ENCODE measurements at regions not wholly inside any gene's neighbourhood (a gene's known extent, or its start where the extent isn't known, plus 50 kb on each side); places are given as distances from the start of the nearest gene placed in this dataset.
"Not testable (repeated sequence)": the region's sequence is repeated elsewhere in the genome, so short reads cannot be mapped to it uniquely, and the experiment has no call there.

- DNase-seq (no peak), ATAC-seq (no peak)
- H3K27me3 ChIP-seq, result no peaks in the 10 kb centered on the region
- H3K27ac ChIP-seq, result no peak overlapping the region
- no peaks in the 10 kb centered on the region for H3K36me3 ChIP-seq
- no peak for TF ChIP-seq POLR2A (IDR thresholded peaks at IDR 0.05)
- TF ChIP-seq, protein P1, sequence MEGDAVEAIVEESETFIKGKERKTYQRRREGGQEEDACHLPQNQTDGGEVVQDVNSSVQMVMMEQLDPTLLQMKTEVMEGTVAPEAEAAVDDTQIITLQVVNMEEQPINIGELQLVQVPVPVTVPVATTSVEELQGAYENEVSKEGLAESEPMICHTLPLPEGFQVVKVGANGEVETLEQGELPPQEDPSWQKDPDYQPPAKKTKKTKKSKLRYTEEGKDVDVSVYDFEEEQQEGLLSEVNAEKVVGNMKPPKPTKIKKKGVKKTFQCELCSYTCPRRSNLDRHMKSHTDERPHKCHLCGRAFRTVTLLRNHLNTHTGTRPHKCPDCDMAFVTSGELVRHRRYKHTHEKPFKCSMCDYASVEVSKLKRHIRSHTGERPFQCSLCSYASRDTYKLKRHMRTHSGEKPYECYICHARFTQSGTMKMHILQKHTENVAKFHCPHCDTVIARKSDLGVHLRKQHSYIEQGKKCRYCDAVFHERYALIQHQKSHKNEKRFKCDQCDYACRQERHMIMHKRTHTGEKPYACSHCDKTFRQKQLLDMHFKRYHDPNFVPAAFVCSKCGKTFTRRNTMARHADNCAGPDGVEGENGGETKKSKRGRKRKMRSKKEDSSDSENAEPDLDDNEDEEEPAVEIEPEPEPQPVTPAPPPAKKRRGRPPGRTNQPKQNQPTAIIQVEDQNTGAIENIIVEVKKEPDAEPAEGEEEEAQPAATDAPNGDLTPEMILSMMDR (IDR thresholded peaks at IDR 0.05 in 4 of 5, conservative IDR thresholded peaks at IDR 0.05 in 1 of 5), result no peak
- intact Hi-C loops (cut with DNase I; ENCODE audit: low total_unique reads), result no loop called here
- no peaks in the 10 kb centered on the region for H3K9me3 ChIP-seq
- in situ Hi-C loops (cut with MboI; ENCODE audit: low sequenced_read_pairs in 4 of 4), result no loop called here
- no peaks in the 10 kb centered on the region for H3K4me1 ChIP-seq
- H3K4me3 ChIP-seq, result no peak overlapping the region
These were observed 226.4 kb upstream of the ISL1 start for GRCh38 chr5:51156838-51157237.

GRCh38 chr5:51159164-51159563, 224.1 kb upstream of the ISL1 start:
- Histone ChIP-seq H3K9me3 (no peaks in the 10 kb centered on the region), H3K27me3 (no peaks in the 10 kb centered on the region), H3K36me3 (no peaks in the 10 kb centered on the region), H3K4me3 (no peak overlapping the region), H3K4me1 (no peaks in the 10 kb centered on the region), H3K27ac (no peak overlapping the region)
- in situ Hi-C loops (cut with MboI; ENCODE audit: low sequenced_read_pairs in 4 of 4) (no loop called here), intact Hi-C loops (cut with DNase I; ENCODE audit: low total_unique reads) (no loop called here)
- ATAC-seq, result no peak
- TF ChIP-seq POLR2A (IDR thresholded peaks at IDR 0.05), result no peak
- DNase-seq, result no peak

DNA sequence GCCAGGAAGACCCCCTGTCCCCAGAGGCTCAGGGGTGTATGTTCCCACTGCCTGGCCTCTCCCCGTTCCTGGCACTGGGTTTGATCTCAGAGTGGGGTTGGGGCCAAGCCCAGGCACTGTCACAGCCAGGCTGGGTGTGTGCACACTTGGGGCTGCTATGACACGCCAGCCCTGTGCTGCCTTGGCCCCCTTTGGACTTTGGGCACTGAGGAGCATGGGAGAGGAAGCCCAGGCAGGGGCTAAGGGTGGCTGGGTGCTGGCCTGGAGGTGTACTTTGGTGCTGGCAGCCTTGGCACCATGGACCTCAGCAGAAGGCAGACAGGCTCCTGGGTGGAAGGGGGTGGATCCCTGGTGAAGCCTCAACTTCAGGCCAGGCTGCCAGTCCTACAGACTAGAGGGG, 223.6 kb upstream of the ISL1 start:
- Histone ChIP-seq H3K4me3 (no peak overlapping the region), H3K4me1 (no peaks in the 10 kb centered on the region), H3K27ac (no peak overlapping the region), H3K36me3 (no peaks in the 10 kb centered on the region), H3K27me3 (no peaks in the 10 kb centered on the region), H3K9me3 (no peaks in the 10 kb centered on the region)
- no peak for TF ChIP-seq POLR2A (IDR thresholded peaks at IDR 0.05)
- TF ChIP-seq, protein P1 (IDR thresholded peaks at IDR 0.05 in 4 of 5, conservative IDR thresholded peaks at IDR 0.05 in 1 of 5), result no peak
- DNase-seq, result no peak
- ATAC-seq, result no peak
- intact Hi-C loops (cut with DNase I; ENCODE audit: low total_unique reads) (no loop called here), in situ Hi-C loops (cut with MboI; ENCODE audit: low sequenced_read_pairs in 4 of 4) (no loop called here)

GRCh38 chr5:51162245-51162644, 221.0 kb upstream of the ISL1 start:
- ATAC-seq, result no peak
- in situ Hi-C loops (cut with MboI; ENCODE audit: low sequenced_read_pairs in 4 of 4) (no loop called here), intact Hi-C loops (cut with DNase I; ENCODE audit: low total_unique reads) (no loop called here)
- Histone ChIP-seq H3K27ac (no peak overlapping the region), H3K27me3 (no peaks in the 10 kb centered on the region), H3K36me3 (no peaks in the 10 kb centered on the region), H3K9me3 (no peaks in the 10 kb centered on the region), H3K4me3 (no peak overlapping the region), H3K4me1 (no peaks in the 10 kb centered on the region)
- TF ChIP-seq, protein P1 (IDR thresholded peaks at IDR 0.05 in 4 of 5, conservative IDR thresholded peaks at IDR 0.05 in 1 of 5), result no peak
- TF ChIP-seq POLR2A (IDR thresholded peaks at IDR 0.05), result no peak
- no peak for DNase-seq

GRCh38 chr5:51165621-51166020, 217.6 kb upstream of the ISL1 start:
- H3K27me3 ChIP-seq, result not testable (repeated sequence)

DNA sequence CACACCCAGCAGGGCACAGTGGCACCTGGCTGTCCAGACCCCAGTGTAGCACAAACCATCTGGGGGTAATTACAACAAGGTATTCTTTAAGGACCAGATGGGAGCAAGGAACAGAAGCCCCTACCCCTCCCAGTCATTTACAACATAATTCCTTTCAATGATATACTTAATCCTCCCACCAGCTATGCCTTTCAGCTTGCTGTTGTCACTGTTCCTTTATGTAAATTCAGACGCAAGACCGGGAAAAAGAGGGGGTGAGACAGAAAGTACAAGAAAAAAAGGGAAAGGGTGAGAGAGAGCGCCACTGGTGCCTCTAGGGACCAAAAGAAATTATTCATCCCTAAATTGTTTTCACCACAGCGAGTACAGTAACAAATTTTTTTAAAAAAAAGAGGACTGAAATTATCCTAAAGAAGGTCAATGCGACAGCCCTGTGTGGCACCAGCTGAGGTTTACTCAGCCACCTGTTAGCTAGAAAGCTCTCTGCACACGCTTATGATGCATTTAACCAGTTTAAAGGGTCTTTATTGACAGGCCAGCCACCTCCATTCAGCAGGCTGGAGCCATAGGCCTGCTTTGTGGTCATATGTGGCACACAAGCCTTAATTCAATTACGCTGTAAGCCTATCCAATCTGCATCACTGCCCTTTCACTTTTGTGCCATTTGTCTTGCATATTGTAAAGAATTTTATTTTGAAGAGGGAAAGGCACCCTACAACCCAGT, 210.2 kb upstream of the ISL1 start:
- ATAC-seq (no peak), DNase-seq (no peak)
- H3K4me1 ChIP-seq, result no peaks in the 10 kb centered on the region
- H3K4me3 ChIP-seq, result no peak overlapping the region
- in situ Hi-C loops (cut with MboI; ENCODE audit: low sequenced_read_pairs in 4 of 4) (no loop called here), intact Hi-C loops (cut with DNase I; ENCODE audit: low total_unique reads) (no loop called here)
- TF ChIP-seq, protein P1 (IDR thresholded peaks at IDR 0.05 in 4 of 5, conservative IDR thresholded peaks at IDR 0.05 in 1 of 5), result no peak
- no peak for TF ChIP-seq POLR2A (IDR thresholded peaks at IDR 0.05)
- no peaks in the 10 kb centered on the region for H3K36me3 ChIP-seq
- H3K9me3 ChIP-seq, result no peaks in the 10 kb centered on the region
- H3K27ac ChIP-seq, result no peak overlapping the region
- no peaks in the 10 kb centered on the region for H3K27me3 ChIP-seq

More at GRCh38 chr5:51165621-51166020, 217.6 kb upstream of the ISL1 start:
- H3K36me3 ChIP-seq; in situ Hi-C loops (cut with MboI; ENCODE audit: low sequenced_read_pairs in 4 of 4); DNase-seq; H3K9me3 ChIP-seq; intact Hi-C loops (cut with DNase I; ENCODE audit: low total_unique reads); ATAC-seq; H3K4me3 ChIP-seq; H3K27ac ChIP-seq; H3K4me1 ChIP-seq: not testable (repeated sequence)

All from gastrocnemius medialis (tissue), 4 donors.